Stimulated activated naive CD8-positive, alpha-beta T cell treated with anti-CD3 and anti-CD28 coated beads, Interleukin-15, Interleukin-2, amounts not matched to agents 100 ng/mL and 50 ng/mL, for 24 hours (primary cell): ENCODE measurements at regions not wholly inside any gene's neighbourhood (a gene's known extent, or its start where the extent isn't known, plus 50 kb on each side); places are given as distances from the start of the nearest gene placed in this dataset.
"Not testable (repeated sequence)": the region's sequence is repeated elsewhere in the genome, so short reads cannot be mapped to it uniquely, and the experiment has no call there.

Source experiments
- H3K27ac Mint-ChIP-seq: one replicate; pipeline ENCODE4 v1.8.0; 2021; ENCODE audit warnings: mild to moderate bottlenecking, mixed read lengths
- H3K27me3 Mint-ChIP-seq: one replicate; pipeline ENCODE4 v1.8.0; 2021; ENCODE audit warnings: mixed read lengths
- H3K36me3 Mint-ChIP-seq: one replicate; pipeline ENCODE4 v1.8.0; 2021; ENCODE audit warnings: low read depth, mixed read lengths
- H3K4me1 Mint-ChIP-seq: one replicate; pipeline ENCODE4 v1.8.0; 2021; ENCODE audit warnings: low read depth, mixed read lengths
- H3K4me3 Mint-ChIP-seq: one replicate; pipeline ENCODE4 v1.8.0; 2021; ENCODE audit warnings: mild to moderate bottlenecking, mixed read lengths
- H3K9me3 Mint-ChIP-seq: one replicate; pipeline ENCODE4 v1.8.0; 2021; ENCODE audit warnings: mixed read lengths

GRCh38 chr2:224121406-224122067 lies 82.5 kb upstream of the SERPINE2 start:
- Mint-ChIP-seq H3K27me3 (peaks cover 15% of the 10 kb centered on the region), H3K9me3 (peaks cover 18% of the 10 kb centered on the region), H3K27ac (no peak overlapping the region), H3K4me1 (no peaks in the 10 kb centered on the region), H3K36me3 (no peaks in the 10 kb centered on the region), H3K4me3 (no peak overlapping the region)

- Mint-ChIP-seq H3K4me3 (no peak overlapping the region), H3K27ac (no peak overlapping the region)
Measured at GRCh38 chr2:224120986-224121385, 81.9 kb upstream of the SERPINE2 start.

GRCh38 chr2:224119846-224120245 lies 80.8 kb upstream of the SERPINE2 start:
- H3K4me1 Mint-ChIP-seq, H3K4me3 Mint-ChIP-seq, H3K27ac Mint-ChIP-seq, H3K36me3 Mint-ChIP-seq: not testable (repeated sequence)
- peaks cover 15% of the 10 kb centered on the region for H3K27me3 Mint-ChIP-seq
- H3K9me3 Mint-ChIP-seq = peaks cover 18% of the 10 kb centered on the region

More at GRCh38 chr2:224120986-224121385, 81.9 kb upstream of the SERPINE2 start:
- Mint-ChIP-seq H3K4me1 (no peaks in the 10 kb centered on the region), H3K27me3 (peaks cover 15% of the 10 kb centered on the region), H3K9me3 (peaks cover 18% of the 10 kb centered on the region), H3K36me3 (no peaks in the 10 kb centered on the region)

GRCh38 chr2:224114428-224114827 lies 75.3 kb upstream of the SERPINE2 start:
- H3K27ac Mint-ChIP-seq = no peak overlapping the region
- H3K9me3 Mint-ChIP-seq = peaks cover 6% of the 10 kb centered on the region
- peaks cover 17% of the 10 kb centered on the region for H3K27me3 Mint-ChIP-seq
- no peaks in the 10 kb centered on the region for H3K36me3 Mint-ChIP-seq
- H3K4me1 Mint-ChIP-seq = no peaks in the 10 kb centered on the region
- H3K4me3 Mint-ChIP-seq = no peak overlapping the region

- H3K9me3 Mint-ChIP-seq, H3K36me3 Mint-ChIP-seq, H3K4me1 Mint-ChIP-seq, H3K27ac Mint-ChIP-seq, H3K4me3 Mint-ChIP-seq: not testable (repeated sequence)
- peaks cover 17% of the 10 kb centered on the region for H3K27me3 Mint-ChIP-seq
Measured at GRCh38 chr2:224113930-224114329, 74.8 kb upstream of the SERPINE2 start.

- H3K27ac Mint-ChIP-seq = no peak overlapping the region
- H3K9me3 Mint-ChIP-seq = no peaks in the 10 kb centered on the region
- H3K4me3 Mint-ChIP-seq = no peak overlapping the region
- H3K27me3 Mint-ChIP-seq = peaks cover 10% of the 10 kb centered on the region
- H3K36me3 Mint-ChIP-seq = no peaks in the 10 kb centered on the region
- no peaks in the 10 kb centered on the region for H3K4me1 Mint-ChIP-seq
Measured at GRCh38 chr2:224111576-224111975, 72.5 kb upstream of the SERPINE2 start.

DNA sequence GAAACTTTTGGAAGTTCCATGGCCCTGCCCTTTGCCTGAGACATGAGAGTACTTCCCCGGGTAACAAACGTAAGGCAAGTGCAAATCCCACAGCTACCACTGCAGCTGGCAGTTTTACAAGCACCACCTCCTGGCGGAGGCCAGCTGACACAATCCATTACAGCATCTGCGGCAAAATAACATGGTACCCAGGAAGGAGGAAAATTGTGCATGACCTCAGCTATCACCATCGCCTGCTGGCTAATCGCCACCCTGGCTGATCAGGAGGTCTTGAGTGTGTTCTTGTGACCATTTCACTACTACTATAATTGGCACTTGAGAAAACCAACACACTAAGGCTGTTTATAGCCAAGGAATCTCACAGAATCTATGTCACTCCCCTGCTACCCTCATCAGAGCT lies 71.7 kb upstream of the SERPINE2 start:
- Mint-ChIP-seq H3K4me3 (no peak overlapping the region), H3K36me3 (no peaks in the 10 kb centered on the region), H3K4me1 (no peaks in the 10 kb centered on the region), H3K27me3 (peaks cover 9% of the 10 kb centered on the region), H3K9me3 (no peaks in the 10 kb centered on the region), H3K27ac (no peak overlapping the region)

- H3K36me3 Mint-ChIP-seq = no peaks in the 10 kb centered on the region
Measured at GRCh38 chr2:224109751-224110150, 70.7 kb upstream of the SERPINE2 start.

GRCh38 chr2:224106794-224107193 lies 67.7 kb upstream of the SERPINE2 start:
- H3K4me1 Mint-ChIP-seq = peaks cover 4% of the 10 kb centered on the region

More at GRCh38 chr2:224109751-224110150, 70.7 kb upstream of the SERPINE2 start:
- no peaks in the 10 kb centered on the region for H3K4me1 Mint-ChIP-seq
- no peak overlapping the region for H3K4me3 Mint-ChIP-seq
- H3K9me3 Mint-ChIP-seq = no peaks in the 10 kb centered on the region
- H3K27ac Mint-ChIP-seq = no peak overlapping the region
- peaks cover 9% of the 10 kb centered on the region for H3K27me3 Mint-ChIP-seq

DNA sequence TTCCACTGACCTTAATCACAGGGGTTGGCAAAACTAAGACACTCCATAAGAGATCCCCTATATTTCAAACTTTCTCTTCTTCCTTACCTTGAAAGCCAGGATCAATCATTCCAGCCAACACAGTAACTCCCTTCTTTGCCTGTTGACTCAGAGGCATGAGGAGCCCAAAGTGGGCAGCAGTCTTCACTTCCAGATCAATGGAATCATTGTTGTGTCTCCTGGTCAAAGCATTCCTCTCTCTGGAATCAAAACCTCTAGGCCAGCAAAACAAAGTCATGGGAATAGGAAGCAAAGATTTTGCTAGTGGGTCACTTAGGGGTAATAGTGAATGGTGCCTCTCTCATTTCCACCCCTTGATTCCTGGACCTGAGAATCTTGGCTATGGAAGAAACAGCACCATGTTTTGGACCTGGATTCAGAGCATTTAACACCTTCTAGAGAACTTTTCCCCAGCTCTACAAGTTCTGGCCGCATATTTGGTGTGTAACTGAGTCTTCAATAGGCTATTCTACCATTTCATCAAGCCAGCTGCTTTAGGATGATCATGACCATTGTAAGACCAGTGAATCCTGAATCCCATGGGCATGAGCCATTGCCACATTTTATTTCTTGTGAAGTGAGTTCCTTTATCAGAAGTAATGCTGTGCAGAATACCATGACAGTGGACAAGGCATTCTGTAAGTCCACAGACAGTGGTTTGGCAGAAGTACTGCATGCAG lies 65.7 kb upstream of the SERPINE2 start:
- H3K27me3 Mint-ChIP-seq = peaks cover 3% of the 10 kb centered on the region
- H3K9me3 Mint-ChIP-seq = no peaks in the 10 kb centered on the region
- no peak overlapping the region for H3K27ac Mint-ChIP-seq
- H3K4me3 Mint-ChIP-seq = no peak overlapping the region
- no peaks in the 10 kb centered on the region for H3K36me3 Mint-ChIP-seq
- peaks cover 4% of the 10 kb centered on the region for H3K4me1 Mint-ChIP-seq

More at GRCh38 chr2:224106794-224107193, 67.7 kb upstream of the SERPINE2 start:
- Mint-ChIP-seq H3K9me3 (no peaks in the 10 kb centered on the region), H3K4me3 (no peak overlapping the region), H3K27ac (no peak overlapping the region), H3K36me3 (no peaks in the 10 kb centered on the region), H3K27me3 (peaks cover 3% of the 10 kb centered on the region)

DNA sequence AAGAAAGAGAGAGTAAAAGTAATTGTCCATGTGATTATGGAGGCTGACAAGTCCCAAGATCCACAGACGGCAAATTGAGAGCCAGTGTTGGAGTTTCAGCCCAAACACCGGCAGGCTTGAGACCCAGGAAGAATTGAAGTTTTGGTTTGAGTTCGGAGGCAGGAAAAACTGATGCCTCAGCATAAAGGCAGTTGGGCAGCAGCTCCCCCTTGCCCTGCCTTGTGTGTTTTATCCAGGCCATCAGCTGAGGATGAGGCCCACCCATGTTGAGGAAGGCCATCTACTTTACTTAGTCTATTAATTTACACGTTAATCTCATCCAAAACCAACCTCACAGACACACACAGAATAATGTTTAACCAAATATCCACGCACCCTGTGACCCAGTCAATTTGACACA lies 64.6 kb upstream of the SERPINE2 start:
- no peak overlapping the region for H3K4me3 Mint-ChIP-seq
- H3K27ac Mint-ChIP-seq = no peak overlapping the region
- H3K9me3 Mint-ChIP-seq = no peaks in the 10 kb centered on the region
- peaks cover 4% of the 10 kb centered on the region for H3K4me1 Mint-ChIP-seq
- peaks cover 3% of the 10 kb centered on the region for H3K27me3 Mint-ChIP-seq
- no peaks in the 10 kb centered on the region for H3K36me3 Mint-ChIP-seq

DNA sequence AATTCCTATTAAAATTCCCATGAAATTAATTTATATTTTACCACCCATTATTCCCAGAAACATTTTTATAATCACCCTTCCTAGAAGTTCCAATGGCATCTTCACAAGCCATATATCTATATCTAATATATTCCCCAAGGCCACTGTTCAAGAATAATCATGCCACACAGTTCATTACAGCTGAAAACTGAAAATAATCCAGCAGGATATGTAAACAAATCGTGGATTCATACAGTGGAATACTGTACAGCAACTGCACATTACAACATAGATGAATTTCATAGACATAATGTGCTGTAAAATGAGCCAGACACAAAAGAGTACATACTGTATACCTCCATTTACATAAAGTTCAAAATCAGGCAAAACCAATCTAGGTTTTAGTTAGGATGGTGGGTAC lies 63.9 kb upstream of the SERPINE2 start:
- Mint-ChIP-seq H3K4me3 (no peak overlapping the region), H3K27ac (no peak overlapping the region), H3K4me1 (peaks cover 4% of the 10 kb centered on the region), H3K9me3 (no peaks in the 10 kb centered on the region), H3K36me3 (no peaks in the 10 kb centered on the region), H3K27me3 (no peaks in the 10 kb centered on the region)

GRCh38 chr2:224101820-224102630 lies 62.9 kb upstream of the SERPINE2 start:
- no peak overlapping the region for H3K4me3 Mint-ChIP-seq
- no peak overlapping the region for H3K27ac Mint-ChIP-seq

DNA sequence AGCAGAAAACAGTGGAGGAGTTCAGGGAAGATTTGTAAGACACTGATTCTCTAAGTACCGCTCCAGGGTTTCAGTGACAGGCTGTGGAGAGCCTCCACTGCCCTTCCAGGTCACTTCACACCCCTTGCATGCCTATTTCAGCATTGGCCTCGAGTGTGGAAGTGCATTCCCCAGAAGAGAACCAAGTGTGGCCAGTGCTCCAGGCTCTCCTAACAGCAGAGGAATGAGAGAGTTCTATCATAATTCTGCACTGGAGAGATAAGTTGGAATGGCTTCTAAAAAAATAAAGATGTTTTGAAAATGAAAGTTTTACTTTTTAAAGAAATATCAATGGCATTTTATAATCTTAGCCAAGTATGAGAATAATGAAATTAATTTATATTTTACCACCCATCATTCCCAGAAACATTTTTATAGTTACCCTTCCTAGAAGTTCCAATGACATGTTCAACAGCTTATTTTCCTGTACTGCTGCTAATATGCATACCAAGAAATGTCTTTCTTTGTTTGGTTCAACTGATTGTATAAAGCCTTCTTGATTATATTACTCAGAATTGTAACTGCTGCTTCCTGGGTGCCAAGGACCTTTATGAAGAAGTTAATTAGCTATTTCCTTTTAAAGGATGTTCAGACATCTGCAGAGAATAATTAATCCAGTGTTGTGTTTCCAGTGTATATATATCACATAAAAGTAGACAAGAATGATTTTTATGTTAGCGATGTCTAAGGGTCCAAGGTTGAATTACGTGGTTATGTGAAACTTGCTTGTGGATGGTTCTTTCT lies 61.0 kb upstream of the SERPINE2 start:
- Mint-ChIP-seq H3K9me3 (no peaks in the 10 kb centered on the region), H3K4me1 (peaks cover 4% of the 10 kb centered on the region), H3K27me3 (peaks cover 4% of the 10 kb centered on the region), H3K36me3 (no peaks in the 10 kb centered on the region), H3K27ac (no peak overlapping the region), H3K4me3 (no peak overlapping the region)

More at GRCh38 chr2:224101820-224102630, 62.9 kb upstream of the SERPINE2 start:
- Mint-ChIP-seq H3K4me1 (peaks cover 4% of the 10 kb centered on the region), H3K9me3 (no peaks in the 10 kb centered on the region), H3K27me3 (no peaks in the 10 kb centered on the region), H3K36me3 (no peaks in the 10 kb centered on the region)
